Tibial artery (tissue), 4 donors: ENCODE measurements at regions not wholly inside any gene's neighbourhood (a gene's known extent, or its start where the extent isn't known, plus 50 kb on each side); places are given as distances from the start of the nearest gene placed in this dataset.

Experiments used
- DNase-seq, 2 donors: peaks; one replicate each; pipeline ENCODE4 v3.0.0-alpha.2; 2019
- H3K27ac ChIP-seq, 2 donors: fragments of 200-600 bp; sonication (generic) in 1 of 2; 1 replicate in 1 of 2; 2 replicates in 1 of 2; pipeline ENCODE4 v1.5.1; 2018 to 2019; ENCODE audit warnings: mild to moderate bottlenecking in 1 of 2
- H3K27me3 ChIP-seq, 2 donors: fragments of 200-600 bp; sonication (generic) in 1 of 2; one replicate each; pipeline versions ENCODE4 v1.5.1 to v1.6.0; 2016 to 2019
- H3K36me3 ChIP-seq, 3 donors: fragments of 200-600 bp; sonication (generic) in 2 of 3; one replicate each; pipeline ENCODE4 v1.5.1; 2016 to 2019; ENCODE audit warnings: mild to moderate bottlenecking in 2 of 3
- H3K4me1 ChIP-seq, 4 donors: fragments of 200-600 bp; sonication (generic) in 2 of 4; 1 replicate in 3 of 4; 2 replicates in 1 of 4; pipeline ENCODE4 v1.5.1; 2016 to 2019
- H3K4me3 ChIP-seq, 2 donors: fragments of 200-600 bp; sonication (generic) in 1 of 2; 1 replicate in 1 of 2; 2 replicates in 1 of 2; pipeline ENCODE4 v1.5.1; 2018 to 2019; ENCODE audit warnings: mild to moderate bottlenecking in 2 of 2
- H3K9me3 ChIP-seq, 3 donors: fragments of 200-600 bp; sonication (generic) in 1 of 3; one replicate each; pipeline ENCODE4 v1.5.1; 2016 to 2019
- intact Hi-C: fragments of 100-400 bp; cut with DNase I; formaldehyde crosslinking; loops from one replicate; pipeline ENCODE4 v1.15.0; 2023; ENCODE audit warnings: low total_unique reads
- TF ChIP-seq, protein P1 (sequence below), 2 experiments: fragments of 200-600 bp in 1 of 2; fragments of 450-650 bp in 1 of 2; IDR thresholded peaks; one replicate each; pipeline ENCODE4 v1.5.1; 2017 to 2019; ENCODE audit warnings: antibody characterized with exemption in 2 of 2, mild to moderate bottlenecking in 1 of 2, moderate library complexity in 1 of 2

DNA sequence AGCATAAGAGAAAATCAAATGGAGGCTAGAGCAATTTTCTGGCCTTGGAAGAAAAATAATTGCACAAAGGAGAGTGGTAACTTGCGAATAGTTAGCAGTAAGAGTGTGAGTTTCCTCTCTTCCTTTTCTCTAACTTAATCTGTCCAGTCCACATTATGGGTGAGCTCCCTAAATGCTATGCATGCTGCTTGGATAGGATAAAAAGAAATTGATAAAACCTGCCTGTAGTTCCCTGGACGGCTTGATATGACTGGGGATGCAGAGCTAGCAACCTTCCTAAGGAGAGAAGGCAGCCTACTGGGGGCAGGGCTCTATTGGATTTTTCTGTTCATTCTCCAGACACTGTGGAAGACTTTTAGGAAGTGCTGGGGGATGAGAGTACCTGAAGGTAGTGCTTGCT is 311.3 kb downstream of the LMO7 start:
- H3K4me3 ChIP-seq = no peak overlapping the region
- no peak overlapping the region for H3K27ac ChIP-seq

DNA sequence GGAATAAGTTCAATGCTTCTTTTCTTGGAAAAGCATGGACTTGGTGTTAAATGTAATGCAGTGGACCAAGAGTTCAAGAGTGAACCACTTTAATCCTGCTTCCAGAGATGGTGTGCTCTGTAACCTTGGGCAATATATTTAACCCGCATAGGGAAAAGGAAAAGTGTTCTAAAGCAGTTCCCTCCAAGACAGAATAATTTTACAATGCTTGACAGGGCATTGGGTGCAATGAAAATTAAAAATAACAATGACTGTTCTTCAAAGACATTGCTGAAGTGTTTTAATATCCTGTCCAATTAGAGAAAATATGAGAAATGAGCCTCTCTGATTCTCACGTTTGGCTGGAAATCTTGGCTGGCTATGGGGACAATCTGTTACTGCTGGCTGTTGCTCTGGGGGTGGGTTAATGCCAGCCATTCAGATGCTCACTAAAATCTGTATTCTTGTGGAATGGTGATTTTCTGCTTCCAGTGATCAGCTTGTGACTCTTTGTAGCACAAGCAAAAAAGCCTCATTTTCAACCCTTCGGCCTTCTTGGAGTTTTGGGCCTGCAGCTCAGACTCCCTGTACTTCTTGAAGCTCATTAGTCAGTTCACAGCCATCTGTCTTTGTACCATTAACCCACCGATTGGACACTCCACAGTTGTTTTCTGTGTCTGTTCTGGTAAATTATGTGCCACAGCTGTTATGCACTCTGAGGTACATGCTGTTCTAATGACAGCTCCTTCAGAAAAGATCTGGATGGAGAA is 310.6 kb downstream of the LMO7 start:
- DNase-seq = no peak
- intact Hi-C loops = no loop called here
- TF ChIP-seq, protein P1, sequence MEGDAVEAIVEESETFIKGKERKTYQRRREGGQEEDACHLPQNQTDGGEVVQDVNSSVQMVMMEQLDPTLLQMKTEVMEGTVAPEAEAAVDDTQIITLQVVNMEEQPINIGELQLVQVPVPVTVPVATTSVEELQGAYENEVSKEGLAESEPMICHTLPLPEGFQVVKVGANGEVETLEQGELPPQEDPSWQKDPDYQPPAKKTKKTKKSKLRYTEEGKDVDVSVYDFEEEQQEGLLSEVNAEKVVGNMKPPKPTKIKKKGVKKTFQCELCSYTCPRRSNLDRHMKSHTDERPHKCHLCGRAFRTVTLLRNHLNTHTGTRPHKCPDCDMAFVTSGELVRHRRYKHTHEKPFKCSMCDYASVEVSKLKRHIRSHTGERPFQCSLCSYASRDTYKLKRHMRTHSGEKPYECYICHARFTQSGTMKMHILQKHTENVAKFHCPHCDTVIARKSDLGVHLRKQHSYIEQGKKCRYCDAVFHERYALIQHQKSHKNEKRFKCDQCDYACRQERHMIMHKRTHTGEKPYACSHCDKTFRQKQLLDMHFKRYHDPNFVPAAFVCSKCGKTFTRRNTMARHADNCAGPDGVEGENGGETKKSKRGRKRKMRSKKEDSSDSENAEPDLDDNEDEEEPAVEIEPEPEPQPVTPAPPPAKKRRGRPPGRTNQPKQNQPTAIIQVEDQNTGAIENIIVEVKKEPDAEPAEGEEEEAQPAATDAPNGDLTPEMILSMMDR (IDR thresholded peaks at IDR 0.05) = no peak

More for the DNA sequence above, 311.3 kb downstream of the LMO7 start:
- H3K4me1 ChIP-seq = no peaks in the 10 kb centered on the region
- no peaks in the 10 kb centered on the region for H3K9me3 ChIP-seq
- DNase-seq = no peak
- no peaks in the 10 kb centered on the region for H3K36me3 ChIP-seq
- no peaks in the 10 kb centered on the region for H3K27me3 ChIP-seq
- TF ChIP-seq, protein P1 (IDR thresholded peaks at IDR 0.05) = no peak
- intact Hi-C loops = no loop called here

DNA sequence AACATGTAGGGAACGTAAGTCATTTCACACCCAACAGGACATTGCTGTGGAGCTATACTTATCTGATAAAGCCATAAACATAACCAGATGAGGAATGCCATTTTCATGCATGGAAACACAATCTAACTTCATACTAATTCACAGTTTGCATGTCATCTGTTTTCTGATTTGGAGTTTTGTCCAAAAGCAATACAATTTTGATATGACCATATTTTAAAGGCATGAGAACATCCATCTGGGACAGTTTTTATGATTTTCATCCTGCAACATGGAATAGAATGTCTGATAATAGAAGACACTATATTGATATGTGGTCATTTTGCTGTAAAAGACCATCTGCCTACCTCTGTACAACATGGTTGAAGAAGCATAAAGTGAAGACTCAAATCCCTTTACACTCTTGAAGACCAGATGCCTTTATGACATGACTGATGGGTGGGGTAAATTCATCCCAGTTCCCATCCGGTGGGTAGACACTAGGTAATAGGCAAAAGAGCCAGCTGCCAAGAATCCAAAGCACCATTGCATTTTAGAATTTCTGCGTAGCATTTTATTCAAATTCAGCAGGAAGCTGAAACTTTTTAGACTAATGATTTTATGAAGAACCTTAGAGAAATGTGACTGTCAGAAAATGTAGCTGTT is 309.8 kb downstream of the LMO7 start:
- intact Hi-C loops = no loop called here
- DNase-seq = no peak
- no peaks in the 10 kb centered on the region for H3K27me3 ChIP-seq
- TF ChIP-seq, protein P1 (IDR thresholded peaks at IDR 0.05) = no peak
- H3K4me1 ChIP-seq = no peaks in the 10 kb centered on the region
- H3K9me3 ChIP-seq = no peaks in the 10 kb centered on the region
- H3K4me3 ChIP-seq = no peak overlapping the region
- no peak overlapping the region for H3K27ac ChIP-seq
- no peaks in the 10 kb centered on the region for H3K36me3 ChIP-seq

More for the DNA sequence above, 310.6 kb downstream of the LMO7 start:
- H3K4me1 ChIP-seq = no peaks in the 10 kb centered on the region
- no peak overlapping the region for H3K27ac ChIP-seq
- H3K4me3 ChIP-seq = no peak overlapping the region
- no peaks in the 10 kb centered on the region for H3K36me3 ChIP-seq
- H3K27me3 ChIP-seq = no peaks in the 10 kb centered on the region
- no peaks in the 10 kb centered on the region for H3K9me3 ChIP-seq

DNA sequence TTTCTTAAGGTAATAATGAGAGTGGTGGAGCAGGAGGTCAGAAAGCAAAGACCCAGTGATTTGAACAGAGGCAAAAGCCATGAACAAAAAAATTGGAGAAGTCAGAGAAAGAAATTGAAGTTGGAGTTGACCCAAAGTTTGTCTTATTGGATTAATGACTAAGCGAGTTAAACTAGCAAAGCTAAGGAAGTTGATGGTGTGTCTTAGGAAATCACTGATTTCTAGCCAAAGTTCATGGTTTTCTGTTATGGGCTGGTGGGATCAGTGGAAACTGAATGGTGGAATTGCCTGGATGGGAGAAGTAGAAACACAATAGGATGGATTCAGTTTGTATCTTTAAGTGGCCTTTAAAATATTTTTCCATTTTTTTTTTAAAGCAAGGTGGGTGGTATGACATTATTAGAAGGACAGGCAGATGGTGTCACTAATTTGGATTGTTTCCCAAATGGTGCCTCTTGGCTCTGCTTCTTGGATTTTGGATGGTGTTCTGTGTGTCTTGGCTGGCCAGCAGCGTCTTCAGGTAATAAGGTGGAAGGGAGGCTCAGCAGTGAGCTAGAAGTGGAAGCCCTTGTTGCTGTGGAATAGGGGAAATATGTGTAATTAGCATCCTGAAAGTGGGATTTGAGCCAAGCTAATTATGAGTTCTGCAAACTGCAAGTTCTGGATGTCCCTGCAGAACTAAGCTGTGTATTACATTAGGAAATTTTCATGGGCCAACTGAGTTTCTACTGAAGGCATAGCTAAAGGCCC is 302.9 kb downstream of the LMO7 start:
- TF ChIP-seq, protein P1 (IDR thresholded peaks at IDR 0.05) = no peak
- no peaks in the 10 kb centered on the region for H3K36me3 ChIP-seq
- no peaks in the 10 kb centered on the region for H3K27me3 ChIP-seq
- no peak overlapping the region for H3K27ac ChIP-seq
- no peaks in the 10 kb centered on the region for H3K4me1 ChIP-seq
- no peak for DNase-seq
- intact Hi-C loops = no loop called here
- H3K4me3 ChIP-seq = no peak overlapping the region
- no peaks in the 10 kb centered on the region for H3K9me3 ChIP-seq

DNA sequence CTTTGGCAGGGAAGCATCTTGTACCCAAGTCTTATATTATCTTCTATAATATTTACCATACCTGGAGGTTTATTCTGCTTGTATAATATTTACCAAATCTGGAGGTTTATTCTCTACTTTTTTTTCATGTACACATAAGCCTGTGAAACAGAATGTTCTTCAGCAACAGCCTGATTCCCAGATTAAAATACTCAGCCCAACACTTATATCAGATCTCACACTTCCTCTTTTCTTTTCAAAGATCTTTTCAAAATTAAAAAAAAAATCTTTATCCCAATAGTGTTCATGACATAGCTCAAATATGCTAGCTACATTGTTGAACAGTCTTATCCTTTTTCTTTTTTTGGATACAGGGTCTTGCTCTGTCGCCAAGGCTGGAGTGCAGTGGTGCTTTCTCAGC is 300.7 kb downstream of the LMO7 start:
- no peak for DNase-seq
- Histone ChIP-seq H3K36me3 (no peaks in the 10 kb centered on the region), H3K4me3 (no peak overlapping the region), H3K4me1 (peaks cover 0 to 6% (median 0%) of the 10 kb centered on the region in 4 donors), H3K27me3 (no peaks in the 10 kb centered on the region), H3K27ac (no peak overlapping the region), H3K9me3 (no peaks in the 10 kb centered on the region)
- intact Hi-C loops = no loop called here
- TF ChIP-seq, protein P1 (IDR thresholded peaks at IDR 0.05) = no peak
